Hindlimb muscle (tissue), 1 donor: ENCODE measurements at regions not wholly inside any gene's neighbourhood (a gene's known extent, or its start where the extent isn't known, plus 50 kb on each side); places are given as distances from the start of the nearest gene placed in this dataset.
"Not testable (repeated sequence)": the region's sequence is repeated elsewhere in the genome, so short reads cannot be mapped to it uniquely, and the experiment has no call there.

ENCODE experiments used
- DNase-seq: peaks from one replicate; pipeline ENCODE4 v3.0.0-alpha.2; 2013

DNA sequence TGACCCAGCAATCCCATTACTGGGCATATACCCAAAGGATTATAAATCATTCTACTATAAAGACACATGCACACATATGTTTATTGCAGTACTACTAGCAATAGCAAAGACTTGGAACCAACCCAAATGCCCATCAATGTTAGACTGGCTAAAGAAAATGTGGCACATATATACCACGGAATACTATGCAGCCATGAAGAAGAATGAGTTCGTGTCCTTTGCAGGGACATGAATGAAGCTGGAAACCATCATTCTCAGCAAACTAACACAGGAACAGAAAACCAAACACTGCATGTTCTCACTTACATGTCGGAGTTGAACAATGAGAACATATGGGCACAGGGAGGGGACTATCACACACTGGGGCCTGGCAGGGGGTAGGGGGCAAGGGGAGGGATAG is 183.0 kb downstream of the HACE1 start:
- not testable (repeated sequence) for DNase-seq

DNA sequence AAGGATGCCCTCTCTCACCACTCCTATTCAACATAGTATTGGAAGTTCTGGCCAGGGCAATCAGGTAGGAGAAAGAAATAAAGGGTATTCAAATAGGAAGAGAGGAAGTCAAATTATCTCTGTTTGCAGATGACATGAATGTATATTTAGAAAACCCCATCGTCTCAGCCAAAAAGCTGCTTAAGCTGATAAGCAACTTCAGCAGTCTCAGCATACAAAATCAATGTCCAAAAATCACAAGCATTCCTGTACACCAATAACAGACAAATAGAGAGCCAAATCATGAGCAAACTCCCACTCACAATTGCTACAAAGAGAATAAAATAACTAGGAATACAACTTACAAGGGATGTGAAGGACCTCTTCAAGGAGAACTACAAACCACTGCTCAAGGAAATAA is 184.6 kb downstream of the HACE1 start:
- DNase-seq, result not testable (repeated sequence)

DNA sequence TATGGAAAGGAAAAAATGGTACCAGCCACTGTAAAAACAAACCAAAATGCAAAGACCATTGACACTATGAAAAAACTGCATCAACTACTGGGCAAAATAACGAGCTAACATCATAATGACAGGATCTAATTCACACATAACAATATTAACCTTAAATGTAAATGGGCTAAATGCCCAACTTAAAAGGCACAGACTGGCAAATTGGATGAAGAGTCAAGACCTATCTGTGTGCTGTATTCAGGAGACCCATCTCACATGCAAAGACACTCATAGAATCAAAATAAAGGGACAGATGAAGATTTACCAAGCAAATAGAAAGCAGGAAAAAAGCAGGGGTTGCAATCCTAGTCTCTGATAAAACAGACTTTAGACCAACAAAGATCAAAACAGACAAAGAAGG is 186.6 kb downstream of the HACE1 start:
- not testable (repeated sequence) for DNase-seq

DNA sequence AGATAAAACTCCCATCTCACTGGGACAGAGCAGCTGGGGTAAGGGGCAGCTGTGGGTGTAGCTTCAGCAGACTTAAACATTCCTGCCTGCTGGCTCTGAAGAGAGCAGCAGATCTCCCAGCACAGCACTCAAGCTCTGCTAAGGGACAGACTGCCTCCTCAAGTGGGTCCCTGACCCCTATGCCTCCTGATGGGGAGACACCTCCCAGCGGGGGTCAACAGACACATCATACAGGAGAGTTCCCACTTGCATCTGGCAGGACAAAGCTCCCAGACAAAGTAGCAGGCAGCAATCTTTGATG is 188.2 kb downstream of the HACE1 start:
- not testable (repeated sequence) for DNase-seq

DNA sequence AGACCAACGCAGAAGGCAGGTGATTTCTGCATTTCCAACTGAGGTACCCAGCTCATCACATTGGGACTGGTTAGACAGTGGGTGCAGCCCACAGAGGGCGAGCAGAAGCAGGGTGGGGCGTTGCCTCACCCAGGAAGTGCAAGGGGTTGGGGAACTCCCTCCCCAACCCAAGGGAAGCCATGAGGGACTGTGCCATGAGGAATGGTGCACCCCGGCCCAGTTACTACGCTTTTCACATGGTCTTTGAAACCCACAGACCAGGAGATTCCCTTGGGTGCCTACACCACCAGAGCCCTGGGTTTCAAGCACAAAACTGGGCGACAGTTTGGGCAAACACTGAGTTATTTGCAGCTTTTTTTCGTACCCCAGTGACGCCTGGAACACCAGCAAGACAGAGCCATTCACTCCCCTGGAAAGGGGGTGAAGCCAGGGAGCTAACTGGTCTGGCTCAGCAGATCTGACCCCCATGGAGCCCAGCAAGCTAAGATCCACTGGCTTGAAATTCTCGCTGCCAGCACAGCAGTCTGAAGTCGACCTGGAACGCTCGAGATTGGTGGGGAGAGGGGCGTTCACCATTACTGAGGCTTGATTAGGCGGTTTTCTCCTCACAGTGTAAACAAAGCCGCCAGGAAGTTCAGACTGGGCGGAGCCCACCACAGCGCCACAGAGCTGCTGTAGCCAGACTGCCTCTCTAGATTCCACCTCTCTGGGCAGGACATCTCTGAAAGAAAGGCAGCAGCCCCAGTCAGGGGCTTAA is 188.7 kb downstream of the HACE1 start:
- not testable (repeated sequence) for DNase-seq

DNA sequence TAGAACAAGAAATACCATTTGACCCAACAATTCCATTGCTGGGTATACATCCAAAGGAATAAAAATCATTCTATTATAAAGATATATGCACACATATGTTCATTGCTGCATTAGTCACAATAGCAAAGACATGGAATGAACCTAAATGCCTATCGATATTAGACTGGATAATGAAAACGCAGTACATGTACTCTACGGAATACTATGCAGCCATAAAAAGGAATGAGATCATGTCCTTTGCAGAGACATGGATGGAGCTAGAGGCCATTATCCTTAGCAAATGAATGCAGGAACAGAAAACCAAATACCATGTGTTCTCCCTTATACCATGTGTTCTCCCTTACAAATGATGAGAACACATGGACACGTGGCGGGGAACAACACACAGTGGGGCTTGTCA is 190.2 kb downstream of the HACE1 start:
- no peak for DNase-seq

DNA sequence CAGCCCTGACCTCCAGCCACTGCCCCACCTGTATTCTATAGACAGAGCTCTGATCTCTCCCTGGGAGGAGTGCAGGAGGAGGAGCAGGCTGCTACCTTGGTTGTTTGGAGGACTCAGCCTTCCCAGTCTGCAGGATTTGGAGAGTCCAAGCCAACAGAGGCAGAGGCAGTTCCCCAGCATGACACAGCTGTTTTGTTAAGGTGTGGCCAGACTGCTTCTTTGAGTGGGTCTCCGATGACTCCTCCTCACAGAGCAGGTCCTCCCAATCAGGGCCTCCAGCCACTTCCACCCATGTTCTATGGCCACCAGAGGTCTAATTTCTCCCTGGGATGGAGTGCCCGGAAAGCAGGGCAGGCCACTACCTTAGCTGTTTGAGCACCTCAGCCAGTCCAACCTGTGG is 203.5 kb downstream of the HACE1 start:
- no peak for DNase-seq

DNA sequence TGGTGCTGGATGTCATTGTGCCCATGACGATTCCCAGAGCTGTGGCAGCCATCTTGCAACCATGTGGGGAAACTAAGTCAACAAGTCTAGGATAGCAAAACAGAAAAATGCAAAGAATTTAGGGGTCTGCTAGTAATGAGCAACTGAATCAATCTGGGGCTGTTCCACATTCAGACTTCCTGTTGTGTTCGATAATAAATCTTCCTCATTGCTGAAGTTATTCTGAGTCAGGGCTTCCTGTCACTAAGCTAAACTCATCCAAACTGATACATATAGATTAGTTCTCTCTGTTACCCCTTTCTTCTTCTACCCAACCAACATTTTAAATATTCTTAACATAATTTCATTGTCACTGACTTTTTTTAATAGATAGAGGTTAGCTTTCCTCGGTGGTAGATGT is 205.9 kb downstream of the HACE1 start:
- DNase-seq, result no peak

DNA sequence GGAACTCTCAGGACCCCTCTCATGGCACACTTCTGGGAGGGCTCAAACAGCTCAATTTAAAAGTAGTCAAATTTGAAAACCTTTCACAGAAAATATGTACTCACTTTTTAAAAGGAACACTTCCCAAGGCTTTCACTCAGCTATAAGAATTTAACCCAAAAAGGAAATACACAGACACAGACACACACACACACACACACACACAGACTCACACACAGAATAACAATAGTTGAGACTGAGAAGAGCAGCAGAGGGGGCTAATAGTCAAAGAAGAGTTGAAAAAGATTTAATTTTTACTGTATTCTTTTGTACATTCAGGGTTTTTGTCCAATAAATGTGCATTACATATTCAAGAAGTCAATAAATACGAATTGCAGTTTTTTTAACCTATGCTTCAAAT is 211.4 kb downstream of the HACE1 start:
- no peak for DNase-seq

DNA sequence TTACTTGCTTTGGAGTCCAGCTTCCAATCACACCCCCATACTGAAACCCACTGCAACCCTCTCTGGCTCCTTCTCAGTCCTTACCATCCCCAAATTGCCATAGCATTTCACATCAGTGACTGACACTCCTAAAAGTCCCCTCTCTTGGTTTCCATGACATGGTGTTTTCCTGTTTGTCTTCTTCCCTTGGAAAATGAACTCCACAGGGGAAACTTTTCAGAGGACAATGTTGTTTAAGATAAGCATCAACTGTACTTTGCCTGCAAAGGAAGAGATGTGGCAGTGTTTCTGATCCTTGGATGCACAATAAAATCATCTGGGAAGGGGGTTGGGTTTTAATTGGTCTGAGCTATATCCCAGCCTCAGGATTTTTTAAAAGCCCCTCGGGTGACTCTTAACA is 214.9 kb downstream of the HACE1 start:
- DNase-seq, result no peak

DNA sequence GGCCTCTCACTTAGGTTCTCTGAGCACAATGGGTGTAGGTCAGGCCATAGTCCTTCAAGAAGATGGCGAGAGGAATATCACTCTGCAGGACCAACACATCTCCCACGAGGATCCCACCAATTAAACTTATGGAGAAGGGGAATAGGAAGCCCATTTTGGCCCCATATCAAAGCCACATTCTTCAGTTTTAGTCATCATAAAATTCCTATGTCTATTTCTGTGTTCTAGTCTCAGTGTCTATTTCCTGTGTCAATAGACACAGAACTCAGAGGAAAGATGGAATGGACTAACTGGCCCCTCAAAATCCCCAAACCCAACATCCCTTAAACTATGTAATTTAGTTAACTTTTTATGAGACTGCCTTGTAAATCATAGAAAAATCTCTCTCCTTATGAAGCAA is 216.8 kb downstream of the HACE1 start:
- no peak for DNase-seq

DNA sequence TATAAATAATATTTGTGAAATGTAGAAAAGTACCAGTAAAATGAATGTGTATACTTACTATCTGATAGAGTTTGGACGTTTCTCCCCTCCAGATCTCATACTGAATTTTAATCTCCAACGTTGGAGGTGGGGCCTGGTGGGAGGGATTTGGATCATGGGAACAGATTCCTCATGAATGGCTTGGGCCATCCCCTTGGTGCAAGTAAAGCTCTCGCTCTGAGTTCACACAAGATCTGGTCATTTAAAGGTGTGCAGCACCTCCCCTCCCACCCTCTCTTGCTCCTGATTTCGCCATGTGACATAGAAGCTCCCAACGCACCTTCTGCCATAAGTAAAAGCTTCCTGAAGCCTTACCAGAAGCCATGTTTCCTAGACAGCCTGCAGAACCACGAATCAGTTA is 219.0 kb downstream of the HACE1 start:
- no peak for DNase-seq

DNA sequence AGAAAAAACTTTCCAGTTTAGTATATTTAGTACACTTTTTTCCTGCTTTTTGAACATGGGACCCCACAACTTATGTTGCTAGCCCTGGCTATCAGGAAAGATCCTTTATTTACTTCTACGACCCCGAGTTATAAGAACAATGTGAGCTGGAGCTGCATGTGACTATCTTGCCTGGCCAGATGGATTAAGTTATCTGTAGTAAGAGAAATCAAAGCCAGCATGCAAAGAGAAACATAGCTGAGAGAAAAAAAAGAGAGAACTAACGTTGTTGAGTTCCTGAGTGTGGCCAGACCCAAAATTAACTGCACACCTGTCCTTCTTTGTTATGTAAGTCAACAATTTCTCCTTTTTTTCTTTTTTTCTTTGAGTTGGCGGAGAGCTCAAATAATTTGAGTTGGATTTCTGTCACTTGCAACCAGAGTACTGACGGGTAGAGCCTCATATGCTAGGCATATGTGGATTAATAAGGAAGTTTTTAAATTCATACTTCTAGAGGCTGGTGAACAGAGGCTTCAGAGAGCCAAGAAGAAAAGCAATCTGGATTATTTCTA is 219.5 kb downstream of the HACE1 start:
- no peak for DNase-seq

DNA sequence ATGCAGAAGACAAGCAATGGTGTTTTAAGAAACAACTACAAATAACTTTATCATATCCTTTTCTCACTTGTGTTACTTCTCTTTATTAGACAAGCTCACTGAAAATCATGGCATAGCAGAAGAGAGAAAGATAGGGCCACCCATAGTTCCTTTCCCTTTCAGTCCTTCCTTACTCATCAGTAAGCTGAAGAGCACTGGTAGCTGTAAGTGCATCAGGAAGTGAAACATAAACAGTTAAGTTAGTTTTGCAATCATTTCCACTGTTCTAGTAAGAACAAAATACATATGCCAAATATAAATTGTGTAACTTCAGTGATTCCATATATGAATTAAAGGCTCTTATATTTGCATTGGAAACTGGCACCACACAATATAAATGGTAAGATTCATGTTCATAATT is 220.1 kb downstream of the HACE1 start:
- no peak for DNase-seq

DNA sequence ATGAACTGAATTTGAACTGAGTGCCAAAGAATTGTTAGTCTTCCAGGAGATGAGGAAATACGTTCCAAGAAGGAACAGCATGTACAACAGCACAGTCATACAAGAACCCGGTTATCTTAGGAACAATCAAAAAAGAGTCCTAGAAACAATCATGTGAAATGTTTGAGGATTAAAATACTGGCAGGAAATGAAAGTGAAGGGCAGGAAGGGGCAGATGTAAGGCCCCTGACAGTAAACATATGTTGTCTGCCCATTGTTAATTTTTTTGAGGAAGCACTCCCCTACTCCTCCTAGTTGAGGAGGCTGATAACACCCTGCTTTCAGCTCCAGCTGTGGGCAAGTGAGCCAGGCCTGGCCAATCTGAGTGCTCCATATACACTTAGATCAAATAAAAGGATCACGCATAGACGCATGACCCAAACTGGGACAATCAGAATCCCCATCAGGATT is 220.9 kb downstream of the HACE1 start:
- no peak for DNase-seq

DNA sequence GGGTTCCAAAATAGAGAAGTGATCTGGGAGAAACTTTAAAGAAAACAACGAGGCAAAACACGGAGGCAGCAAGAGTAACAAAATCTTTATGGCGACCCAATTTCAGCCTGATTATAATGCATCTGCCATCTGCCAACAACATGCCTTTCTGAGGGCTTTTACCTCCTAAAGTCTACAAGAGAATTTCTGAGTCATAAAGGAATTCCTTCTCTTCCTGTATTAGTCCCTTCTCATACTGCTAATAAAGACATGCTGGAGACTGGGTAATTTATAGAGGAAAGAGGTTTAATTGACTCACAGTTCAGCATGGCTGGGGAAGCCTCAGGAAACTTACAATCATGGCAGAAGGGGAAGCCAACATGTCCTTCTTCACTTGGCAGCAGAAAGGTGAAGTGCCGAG is 226.6 kb downstream of the HACE1 start:
- no peak for DNase-seq

DNA sequence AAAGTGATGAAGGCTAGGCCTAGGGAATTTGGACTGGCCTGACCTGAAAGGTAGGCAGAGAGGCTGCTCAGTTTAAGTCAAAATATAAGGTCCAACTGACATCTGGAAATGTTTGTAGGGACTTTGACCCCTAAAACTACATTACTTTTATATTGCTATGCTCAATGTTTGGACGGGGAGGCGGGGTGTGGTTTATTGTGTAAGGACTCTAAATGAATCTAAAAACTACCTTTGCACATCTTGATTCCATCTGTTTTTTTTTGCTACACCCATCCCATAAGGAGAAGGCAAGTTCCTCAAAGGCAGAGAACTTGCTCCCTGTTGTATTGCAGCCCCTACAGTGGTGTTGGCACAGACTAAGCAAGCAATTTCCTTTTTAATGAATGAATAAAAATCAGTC is 227.1 kb downstream of the HACE1 start:
- no peak for DNase-seq

DNA sequence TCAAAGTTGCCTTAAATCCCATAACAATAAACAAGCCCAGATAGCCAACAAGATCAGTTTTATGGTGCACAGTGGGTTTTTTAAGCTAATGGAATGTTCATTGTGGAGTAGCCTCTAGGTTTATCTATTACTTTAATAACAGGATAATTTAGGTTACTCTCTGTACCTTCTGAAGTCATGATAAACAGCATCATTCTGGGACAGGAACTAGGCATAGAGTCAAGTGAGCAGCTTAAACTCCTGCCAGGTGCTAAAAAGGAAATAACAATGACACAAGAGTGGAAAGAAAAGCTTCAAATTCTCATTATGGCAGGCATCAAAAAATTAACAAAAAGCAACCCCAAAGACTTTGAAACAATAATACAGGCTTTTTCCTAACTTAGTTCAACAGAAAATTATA is 228.8 kb downstream of the HACE1 start:
- DNase-seq, result no peak

DNA sequence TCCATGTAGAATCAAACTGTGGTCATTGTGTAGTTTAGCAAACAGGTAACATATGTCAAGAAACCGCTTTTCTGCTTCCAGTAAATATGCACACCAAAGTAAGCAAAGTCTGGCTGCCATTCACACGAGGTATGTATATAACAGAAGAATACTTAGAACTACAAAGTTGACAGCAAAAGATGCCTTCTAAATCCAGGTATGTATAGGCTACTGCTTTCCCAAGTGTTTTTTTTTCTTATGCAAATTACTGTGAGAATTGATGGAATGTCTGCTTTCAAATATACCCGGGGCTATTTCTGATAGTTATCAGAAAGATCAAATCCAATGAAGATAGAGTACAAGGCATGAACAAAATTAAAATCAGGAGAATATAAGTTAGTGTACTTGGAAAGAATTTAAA is 229.2 kb downstream of the HACE1 start:
- DNase-seq, result no peak

DNA sequence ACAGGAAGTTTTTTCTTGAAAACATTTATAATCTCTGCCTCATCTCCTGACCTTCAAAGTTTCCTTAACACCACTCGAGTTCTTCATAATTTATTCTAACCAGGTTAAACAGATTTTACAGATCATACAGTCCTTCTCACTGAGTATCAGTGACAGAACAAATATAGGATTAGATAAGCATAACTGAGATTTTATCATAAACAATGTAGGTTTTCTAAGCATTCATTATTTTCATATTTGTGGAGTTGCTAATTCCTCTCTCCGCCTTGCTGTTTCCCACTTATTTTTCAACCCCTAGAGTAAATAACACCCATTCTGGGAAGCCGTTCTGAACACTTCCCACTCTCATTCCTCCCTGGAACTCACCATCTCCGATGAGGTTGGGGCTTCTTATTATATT is 229.9 kb downstream of the HACE1 start:
- no peak for DNase-seq

DNA sequence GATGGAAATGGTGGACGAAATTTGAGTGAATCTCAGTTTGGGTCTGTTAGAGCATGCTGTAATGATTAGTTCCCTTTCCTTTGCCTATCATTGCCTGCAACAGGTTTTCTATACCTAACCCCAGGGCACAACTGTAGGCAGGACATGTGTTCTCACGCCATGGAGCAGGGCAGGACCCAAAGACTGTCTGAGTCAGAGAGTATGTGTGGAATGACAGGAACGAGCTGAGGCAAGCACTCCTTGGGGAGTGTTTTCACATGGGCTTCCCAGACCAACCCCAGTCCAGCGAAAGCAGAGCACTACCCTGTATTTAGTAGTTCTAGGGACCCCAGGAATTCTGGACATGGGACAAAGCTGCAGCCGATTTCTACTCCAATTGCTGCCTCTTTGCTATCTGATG is 234.2 kb downstream of the HACE1 start:
- DNase-seq, result no peak

DNA sequence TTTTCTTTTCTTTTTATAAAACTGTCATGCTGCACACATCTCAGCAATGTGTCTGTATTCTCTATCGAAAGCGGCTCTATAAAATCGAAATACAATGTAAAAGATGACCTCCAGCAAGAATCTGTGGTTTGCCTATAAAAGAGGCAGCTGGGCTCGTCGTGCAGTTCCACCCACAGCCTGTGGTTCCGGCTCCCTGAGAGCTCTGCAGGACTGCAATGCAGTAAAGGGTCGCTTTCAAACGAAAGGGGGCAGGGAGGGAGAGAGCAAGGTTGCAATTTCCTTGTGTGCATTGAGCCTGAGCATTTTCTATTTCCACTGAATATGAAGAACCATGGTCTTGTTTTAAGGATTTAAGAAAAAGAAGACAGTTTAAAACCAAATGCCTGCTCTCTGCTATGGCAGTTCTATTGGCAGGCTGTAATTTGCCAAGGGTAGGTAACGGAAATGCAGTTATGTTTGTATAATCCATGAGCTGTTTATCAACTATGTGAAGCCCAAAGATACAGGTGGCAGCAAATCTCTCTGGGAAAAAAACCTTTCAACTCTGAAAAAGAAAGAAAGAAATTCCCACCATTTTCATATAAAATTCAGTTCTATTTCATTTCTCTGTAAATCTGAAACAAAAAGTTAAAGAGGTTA is 236.5 kb downstream of the HACE1 start:
- DNase-seq, result no peak

DNA sequence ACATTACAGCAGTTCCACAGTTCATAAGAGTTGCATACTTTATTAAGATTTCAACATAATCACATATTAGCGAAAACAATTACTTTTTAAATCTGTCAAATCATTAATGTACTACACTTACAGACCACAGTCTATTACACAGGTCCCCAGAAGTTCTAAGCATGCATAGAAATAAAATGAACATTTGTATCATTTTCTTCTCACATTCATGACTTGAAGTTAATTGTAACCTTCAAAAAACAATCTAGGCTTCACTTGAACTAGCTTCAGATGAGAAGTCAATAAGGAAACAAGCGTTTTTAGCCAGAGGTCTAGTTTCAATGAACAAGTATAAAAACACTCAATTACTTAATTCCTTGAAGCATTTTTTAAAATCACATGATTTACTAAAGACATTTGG is 238.3 kb downstream of the HACE1 start:
- DNase-seq, result no peak

DNA sequence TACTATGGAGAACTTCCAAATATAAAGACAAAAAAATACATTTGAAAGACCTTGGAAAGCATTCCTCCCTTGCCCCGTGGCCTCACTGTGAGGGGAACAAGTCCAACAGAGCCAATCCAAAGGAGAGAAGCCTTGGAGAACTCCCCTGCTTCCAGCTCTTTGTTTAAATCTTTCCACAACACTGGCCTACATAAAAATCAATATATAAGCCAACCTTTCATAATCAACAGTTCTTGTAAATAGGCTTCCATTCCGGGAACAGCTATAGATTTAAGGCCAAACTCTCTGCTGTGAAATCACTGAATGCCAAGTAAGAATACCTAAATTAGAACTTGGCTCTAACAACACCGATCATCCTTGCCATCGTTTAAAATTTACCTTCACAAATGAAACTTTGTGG is 242.1 kb downstream of the HACE1 start:
- DNase-seq, result peak; percentile 47

DNA sequence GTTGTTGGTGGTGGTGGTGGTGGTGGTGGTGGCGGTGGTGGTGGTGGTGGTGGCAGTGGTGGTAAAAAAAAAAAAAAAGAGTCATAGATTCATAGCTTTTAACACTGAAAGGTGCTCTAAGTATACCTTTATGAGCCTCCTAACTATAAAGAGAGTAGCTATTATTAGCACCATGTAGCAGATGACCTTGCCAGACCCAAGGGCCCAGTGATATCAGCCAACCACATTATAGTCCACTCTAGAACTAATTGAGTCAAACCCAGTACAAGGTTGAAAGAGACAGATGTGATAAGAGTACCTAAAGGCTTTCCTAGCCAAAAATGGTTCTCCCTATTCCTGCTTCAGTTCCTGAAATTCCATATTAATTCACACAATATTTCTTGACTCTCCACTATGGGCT is 245.3 kb downstream of the HACE1 start:
- no peak for DNase-seq
